ENCODE measurements at regions not wholly inside any gene's neighbourhood (a gene's known extent, or its start where the extent isn't known, plus 50 kb on each side); places are given as distances from the start of the nearest gene placed in this dataset.
A peak's percentile ranks its signal among the peaks of the same experiment; 100 is the strongest.

- CTCF ChIA-PET: interaction anchor here (0.6 to 1.0 kb wide), 3 partner anchors 9 to 349 kb away, joined by 3 to 4 read pairs (median 3); no protein-coding TSS in a partner anchor
- Mint-ChIP-seq H3K27ac (no peak overlapping the region), H3K27me3 (ENCODE audit: low read depth) (no peaks in the 10 kb centered on the region), H3K36me3 (ENCODE audit: low read depth) (no peaks in the 10 kb centered on the region), H3K4me1 (ENCODE audit: low read depth) (no peaks in the 10 kb centered on the region), H3K9me3 (no peaks in the 10 kb centered on the region), H3K4me3 (no peak overlapping the region)
- intact Hi-C loops (cut with micrococcal nuclease): no loop called here
- DNase-seq: no peak
Measured at GRCh38 chr17:77266891-77267341, 126.1 kb downstream of the SEC14L1 start.

DNA sequence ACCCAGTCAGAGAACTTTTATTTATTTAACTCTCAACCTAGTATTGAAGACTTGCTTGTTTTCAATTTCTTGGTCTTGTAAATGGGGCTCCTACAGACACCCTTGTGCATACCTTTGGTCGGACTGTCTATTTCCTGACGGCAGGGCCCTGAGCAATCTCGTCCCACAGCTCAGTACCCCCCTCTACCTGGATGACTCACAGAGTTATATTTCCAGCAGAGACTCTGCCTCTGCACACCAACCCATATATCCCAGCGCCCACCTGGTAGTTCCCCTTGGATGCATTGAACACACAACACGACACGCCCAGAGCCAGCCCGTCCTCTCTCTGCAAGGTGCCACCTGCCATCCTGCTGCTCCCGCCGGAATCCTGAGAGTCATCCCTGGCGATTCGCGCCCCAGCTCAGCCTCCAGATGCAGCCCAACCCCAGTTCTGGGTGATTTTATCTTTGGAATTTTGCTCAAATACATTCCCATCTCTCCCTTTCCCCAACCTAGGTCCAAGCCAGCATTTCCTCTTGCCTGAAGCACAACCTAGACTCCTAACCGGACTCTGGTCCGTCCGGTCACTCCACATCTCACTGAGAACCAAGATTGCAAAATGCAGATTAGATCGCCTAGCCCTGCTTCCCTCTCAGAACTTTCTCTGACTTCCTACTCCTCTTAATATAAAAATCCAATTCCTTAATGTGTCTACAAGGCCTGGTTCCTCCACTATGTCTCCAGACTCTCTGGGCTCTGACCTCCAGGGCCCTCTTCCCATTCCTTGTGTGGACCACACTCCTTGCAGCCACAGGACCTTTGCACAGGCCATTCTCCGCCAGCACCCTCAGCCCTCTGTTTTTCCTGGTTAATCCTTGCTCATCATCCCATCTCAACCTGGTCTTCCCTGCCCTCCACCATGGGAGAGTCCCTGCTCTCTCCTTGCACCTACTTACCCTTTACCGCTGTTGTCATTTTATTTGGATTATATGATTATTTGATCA, 129.2 kb downstream of the SEC14L1 start:
- CTCF ChIA-PET: no interaction called here
- no peak overlapping the region for H3K4me3 Mint-ChIP-seq
- H3K36me3 Mint-ChIP-seq (ENCODE audit: low read depth): no peaks in the 10 kb centered on the region
- no peak overlapping the region for H3K27ac Mint-ChIP-seq
- H3K4me1 Mint-ChIP-seq (ENCODE audit: low read depth): no peaks in the 10 kb centered on the region
- H3K9me3 Mint-ChIP-seq: no peaks in the 10 kb centered on the region
- H3K27me3 Mint-ChIP-seq (ENCODE audit: low read depth): no peaks in the 10 kb centered on the region
- intact Hi-C loops (cut with micrococcal nuclease): no loop called here
- DNase-seq: no peak

DNA sequence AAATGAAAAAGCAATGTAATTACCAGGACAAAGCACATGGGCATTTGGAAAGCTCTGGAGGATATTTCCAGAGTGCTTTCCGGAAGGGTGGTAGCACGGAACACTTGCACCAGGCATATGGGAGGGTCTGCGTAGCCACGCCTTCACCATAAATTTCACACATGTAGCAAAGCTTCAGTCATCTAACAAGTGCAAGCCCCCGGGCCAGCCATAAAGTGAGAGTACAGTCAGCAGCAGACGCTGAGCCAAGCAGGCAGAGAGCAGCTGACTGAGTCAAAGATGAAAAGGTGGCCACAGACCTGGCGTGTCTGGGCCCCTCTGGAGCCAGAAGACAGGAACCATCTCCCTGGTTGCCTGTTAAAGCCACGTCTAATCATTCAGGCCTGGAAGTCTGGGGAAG, 130.6 kb downstream of the SEC14L1 start:
- intact Hi-C loops (cut with micrococcal nuclease): no loop called here
- Mint-ChIP-seq H3K4me1 (ENCODE audit: low read depth) (no peaks in the 10 kb centered on the region), H3K27me3 (ENCODE audit: low read depth) (no peaks in the 10 kb centered on the region), H3K9me3 (no peaks in the 10 kb centered on the region), H3K36me3 (ENCODE audit: low read depth) (no peaks in the 10 kb centered on the region), H3K27ac (no peak overlapping the region), H3K4me3 (no peak overlapping the region)
- DNase-seq: no peak
- CTCF ChIA-PET: no interaction called here

- intact Hi-C loops (cut with micrococcal nuclease): no loop called here
- no peaks in the 10 kb centered on the region for H3K36me3 Mint-ChIP-seq (ENCODE audit: low read depth)
- H3K27ac Mint-ChIP-seq: no peak overlapping the region
- no peaks in the 10 kb centered on the region for H3K9me3 Mint-ChIP-seq
- H3K4me3 Mint-ChIP-seq: no peak overlapping the region
- H3K4me1 Mint-ChIP-seq (ENCODE audit: low read depth): no peaks in the 10 kb centered on the region
- CTCF ChIA-PET: interaction anchor here (0.7 kb wide), 1 partner anchor 30 kb away, joined by 3 read pairs; no protein-coding TSS in a partner anchor
- peaks cover 1% of the 10 kb centered on the region for H3K27me3 Mint-ChIP-seq (ENCODE audit: low read depth)
- DNase-seq: no peak
Measured at GRCh38 chr17:77273397-77274085, 132.8 kb downstream of the SEC14L1 start.

GRCh38 chr17:77274096-77274845, 133.5 kb downstream of the SEC14L1 start:
- DNase-seq: no peak
- CTCF ChIA-PET: no interaction called here
- Mint-ChIP-seq H3K27me3 (ENCODE audit: low read depth) (peaks cover 1% of the 10 kb centered on the region), H3K4me3 (no peak overlapping the region), H3K27ac (no peak overlapping the region), H3K4me1 (ENCODE audit: low read depth) (no peaks in the 10 kb centered on the region), H3K36me3 (ENCODE audit: low read depth) (no peaks in the 10 kb centered on the region), H3K9me3 (no peaks in the 10 kb centered on the region)
- intact Hi-C loops (cut with micrococcal nuclease): no loop called here

DNA sequence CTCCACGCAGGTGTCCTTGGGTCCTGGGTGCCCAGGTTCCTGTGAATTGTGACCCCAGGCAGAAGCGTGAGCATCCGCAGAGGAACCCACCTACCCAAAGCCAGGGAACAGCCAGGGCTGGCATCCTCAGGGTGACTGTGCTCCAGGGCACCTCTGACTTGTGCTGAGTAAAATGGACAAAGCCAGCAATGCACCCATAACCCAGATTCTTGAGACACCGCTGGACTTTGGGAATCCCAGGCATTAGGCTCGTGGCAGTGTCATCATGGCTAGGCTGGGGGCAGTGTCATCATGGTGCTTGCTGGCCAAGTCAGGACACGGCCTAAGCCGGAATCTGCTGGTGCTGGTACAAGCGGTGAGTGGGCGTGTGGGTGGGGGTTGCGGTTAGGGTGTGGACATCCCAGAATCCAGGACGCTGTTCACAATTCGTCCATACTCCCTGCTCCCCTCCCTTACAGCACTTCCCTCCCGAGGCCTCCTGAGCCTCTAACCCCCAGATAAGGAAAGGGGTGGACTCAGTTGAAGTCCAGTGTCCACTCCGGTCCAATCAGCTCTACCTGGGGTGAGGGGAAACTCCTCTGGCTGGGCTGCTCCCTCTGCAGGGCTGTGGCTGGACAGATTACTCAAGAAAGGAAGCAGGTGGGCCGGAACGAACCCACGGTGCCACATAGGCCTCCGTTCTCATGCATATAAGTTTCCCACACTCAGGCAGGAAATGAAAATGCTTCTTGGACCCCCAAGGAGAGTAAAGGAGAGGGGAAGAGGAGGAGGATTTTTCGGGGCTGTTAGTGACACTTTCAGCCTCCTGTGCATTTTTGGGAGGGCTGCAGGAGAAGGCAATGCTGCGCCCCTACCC, 138.9 kb downstream of the SEC14L1 start:
- Mint-ChIP-seq H3K9me3 (no peaks in the 10 kb centered on the region), H3K4me3 (peak overlapping the region; percentile 75), H3K27me3 (ENCODE audit: low read depth) (peaks cover 17% of the 10 kb centered on the region), H3K36me3 (ENCODE audit: low read depth) (no peaks in the 10 kb centered on the region), H3K27ac (no peak overlapping the region), H3K4me1 (ENCODE audit: low read depth) (peaks cover 18% of the 10 kb centered on the region)
- CTCF ChIA-PET: interaction anchor here (0.7 kb wide), 1 partner anchor 328 kb away, joined by 3 read pairs; no protein-coding TSS in a partner anchor
- DNase-seq: no peak
- intact Hi-C loops (cut with micrococcal nuclease): loop anchor here (2.0 to 5.0 kb wide), 2 partner anchors 45 to 93 kb away; no protein-coding TSS in a partner anchor

- peak; percentile 24 for DNase-seq
- peaks cover 17% of the 10 kb centered on the region for H3K27me3 Mint-ChIP-seq (ENCODE audit: low read depth)
- intact Hi-C loops (cut with micrococcal nuclease): loop anchor here (2.0 to 5.0 kb wide), 2 partner anchors 44 to 92 kb away; no protein-coding TSS in a partner anchor
- H3K9me3 Mint-ChIP-seq: no peaks in the 10 kb centered on the region
- CTCF ChIA-PET: no interaction called here
- H3K4me1 Mint-ChIP-seq (ENCODE audit: low read depth): peaks cover 18% of the 10 kb centered on the region
- no peaks in the 10 kb centered on the region for H3K36me3 Mint-ChIP-seq (ENCODE audit: low read depth)
- peak overlapping the region; percentile 56 for H3K27ac Mint-ChIP-seq
- H3K4me3 Mint-ChIP-seq: peak overlapping the region; percentile 75
Measured at GRCh38 chr17:77280304-77281121, 139.7 kb downstream of the SEC14L1 start.

GRCh38 chr17:77281122-77281903, 140.5 kb downstream of the SEC14L1 start:
- intact Hi-C loops (cut with micrococcal nuclease): loop anchor here (2.0 to 5.0 kb wide), 2 partner anchors 43 to 91 kb away; no protein-coding TSS in a partner anchor
- Mint-ChIP-seq H3K27me3 (ENCODE audit: low read depth) (peaks cover 17% of the 10 kb centered on the region), H3K27ac (peak overlapping the region; percentile 24), H3K36me3 (ENCODE audit: low read depth) (no peaks in the 10 kb centered on the region), H3K9me3 (no peaks in the 10 kb centered on the region), H3K4me1 (ENCODE audit: low read depth) (peaks cover 18% of the 10 kb centered on the region), H3K4me3 (peak overlapping the region; percentile 69)
- DNase-seq: peak; percentile 62
- CTCF ChIA-PET: no interaction called here

DNA sequence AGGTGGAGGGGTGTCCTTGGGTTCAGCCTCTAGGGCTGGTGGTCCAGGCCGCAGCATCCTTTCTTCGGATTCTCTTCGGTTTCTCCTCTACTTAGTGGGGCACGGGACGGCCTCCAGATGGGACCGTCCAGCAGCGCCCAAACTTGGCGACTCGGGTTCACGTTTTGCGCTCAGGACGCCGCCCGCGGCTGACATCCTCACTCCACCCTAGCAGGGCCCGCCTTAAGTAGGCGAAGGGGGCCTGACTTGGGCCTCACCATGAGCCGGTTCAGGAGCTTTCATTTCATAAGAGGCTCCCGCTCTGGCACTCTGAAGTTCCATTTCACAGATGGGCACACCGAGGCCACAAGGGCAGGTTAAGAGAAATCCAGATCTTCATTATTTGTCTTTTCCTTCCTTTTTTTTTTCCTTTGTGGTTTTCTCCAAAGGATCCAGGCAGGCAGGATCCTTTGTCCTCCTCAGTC, 141.2 kb downstream of the SEC14L1 start:
- peaks cover 17% of the 10 kb centered on the region for H3K27me3 Mint-ChIP-seq (ENCODE audit: low read depth)
- H3K27ac Mint-ChIP-seq: peak overlapping the region; percentile 24
- peak overlapping the region; percentile 69 for H3K4me3 Mint-ChIP-seq
- intact Hi-C loops (cut with micrococcal nuclease): loop anchor here (2.0 to 5.0 kb wide), 3 partner anchors 43 to 213 kb away; no protein-coding TSS in a partner anchor
- peaks cover 18% of the 10 kb centered on the region for H3K4me1 Mint-ChIP-seq (ENCODE audit: low read depth)
- H3K36me3 Mint-ChIP-seq (ENCODE audit: low read depth): no peaks in the 10 kb centered on the region
- H3K9me3 Mint-ChIP-seq: no peaks in the 10 kb centered on the region
- CTCF ChIA-PET: interaction anchor here (1.1 kb wide), 1 partner anchor 247 kb away, joined by 3 read pairs; no protein-coding TSS in a partner anchor
- DNase-seq: no peak

Data from activated naive CD4-positive, alpha-beta T cell treated with anti-CD3 and anti-CD28 coated beads for 36 hours (primary cell).